GM12891 (cell line): ENCODE measurements at regions not wholly inside any gene's neighbourhood (a gene's known extent, or its start where the extent isn't known, plus 50 kb on each side); places are given as distances from the start of the nearest gene placed in this dataset.

Experiments used
- POLR2A ChIP-seq: IDR thresholded peaks from 2 replicates; pipeline ENCODE4 v1.6.1; 2011; ENCODE audit warnings: low read depth, low read length, control low read depth
- POLR2AphosphoS5 ChIP-seq: IDR thresholded peaks from 2 replicates; pipeline ENCODE4 v1.6.1; 2011; ENCODE audit warnings: low read depth, low read length, control low read depth
- TAF1 ChIP-seq: IDR thresholded peaks from 2 replicates; pipeline ENCODE4 v1.6.1; 2011; ENCODE audit warnings: low read depth, low read length, control low read depth

GRCh38 chr9:25224996-25225395 is 453.2 kb downstream of the TUSC1 start:
- TF ChIP-seq POLR2A (no peak), TAF1 (no peak), POLR2AphosphoS5 (no peak)
